ENCODE measurements at regions not wholly inside any gene's neighbourhood (a gene's known extent, or its start where the extent isn't known, plus 50 kb on each side); places are given as distances from the start of the nearest gene placed in this dataset.
"Not testable (repeated sequence)": the region's sequence is repeated elsewhere in the genome, so short reads cannot be mapped to it uniquely, and the experiment has no call there.

GRCh38 chr15:92806171-92806570 is 94.0 kb upstream of the CHD2 start:
- H3K4me1 ChIP-seq (ENCODE audit: control insufficient read depth in 1 of 2, insufficient read depth in 2 of 2, low read length in 2 of 2); H3K27ac ChIP-seq (ENCODE audit: low read length); H3K4me3 ChIP-seq (ENCODE audit: low read depth in 1 of 2, low read length in 2 of 2); H3K27me3 ChIP-seq (ENCODE audit: low read depth, low read length); H3K9me3 ChIP-seq (ENCODE audit: control insufficient read depth in 1 of 2, low read length in 2 of 2): not testable (repeated sequence)
- peaks cover 0 to 11% of the 10 kb centered on the region in 2 donors for H3K36me3 ChIP-seq (ENCODE audit: control insufficient read depth in 1 of 2, insufficient read depth in 2 of 2, low read length in 2 of 2)

- Histone ChIP-seq H3K27me3 (ENCODE audit: low read depth, low read length) (no peaks in the 10 kb centered on the region), H3K27ac (ENCODE audit: low read length) (no peak overlapping the region), H3K36me3 (ENCODE audit: control insufficient read depth in 1 of 2, insufficient read depth in 2 of 2, low read length in 2 of 2) (peaks cover 0 to 11% of the 10 kb centered on the region in 2 donors), H3K4me1 (ENCODE audit: control insufficient read depth in 1 of 2, insufficient read depth in 2 of 2, low read length in 2 of 2) (peaks cover 7 to 14% of the 10 kb centered on the region in 2 donors), H3K9me3 (ENCODE audit: control insufficient read depth in 1 of 2, low read length in 2 of 2) (no peaks in the 10 kb centered on the region), H3K4me3 (ENCODE audit: low read depth in 1 of 2, low read length in 2 of 2) (no peak overlapping the region)
Observed at GRCh38 chr15:92806763-92807162, 93.4 kb upstream of the CHD2 start.

GRCh38 chr15:92807971-92808571 is 92.1 kb upstream of the CHD2 start:
- peak overlapping the region; percentile 99 for H3K27ac ChIP-seq (ENCODE audit: low read length)
- H3K4me3 ChIP-seq (ENCODE audit: low read depth in 1 of 2, low read length in 2 of 2), result peak overlapping the region; percentile 61 to 68
- no peaks in the 10 kb centered on the region for H3K9me3 ChIP-seq (ENCODE audit: control insufficient read depth in 1 of 2, low read length in 2 of 2)
- H3K36me3 ChIP-seq (ENCODE audit: control insufficient read depth in 1 of 2, insufficient read depth in 2 of 2, low read length in 2 of 2), result peaks cover 0 to 11% of the 10 kb centered on the region in 2 donors
- H3K27me3 ChIP-seq (ENCODE audit: low read depth, low read length), result no peaks in the 10 kb centered on the region
- H3K4me1 ChIP-seq (ENCODE audit: control insufficient read depth in 1 of 2, insufficient read depth in 2 of 2, low read length in 2 of 2), result peaks cover 7 to 14% of the 10 kb centered on the region in 2 donors

GRCh38 chr15:92808598-92809063 is 91.5 kb upstream of the CHD2 start:
- peak overlapping the region; percentile 99 for H3K27ac ChIP-seq (ENCODE audit: low read length)

GRCh38 chr15:92809064-92809879 is 90.9 kb upstream of the CHD2 start:
- Histone ChIP-seq H3K27ac (ENCODE audit: low read length) (peak overlapping the region; percentile 99), H3K9me3 (ENCODE audit: control insufficient read depth in 1 of 2, low read length in 2 of 2) (no peaks in the 10 kb centered on the region), H3K27me3 (ENCODE audit: low read depth, low read length) (no peaks in the 10 kb centered on the region), H3K36me3 (ENCODE audit: control insufficient read depth in 1 of 2, insufficient read depth in 2 of 2, low read length in 2 of 2) (peaks cover 0 to 11% of the 10 kb centered on the region in 2 donors), H3K4me3 (ENCODE audit: low read depth in 1 of 2, low read length in 2 of 2) (peak overlapping the region; percentile 68 to 72), H3K4me1 (ENCODE audit: control insufficient read depth in 1 of 2, insufficient read depth in 2 of 2, low read length in 2 of 2) (peaks cover 7 to 14% of the 10 kb centered on the region in 2 donors)

More at GRCh38 chr15:92808598-92809063, 91.5 kb upstream of the CHD2 start:
- Histone ChIP-seq H3K9me3 (ENCODE audit: control insufficient read depth in 1 of 2, low read length in 2 of 2) (no peaks in the 10 kb centered on the region), H3K4me3 (ENCODE audit: low read depth in 1 of 2, low read length in 2 of 2) (peak overlapping the region in 1 of 2 donors; percentile 68), H3K4me1 (ENCODE audit: control insufficient read depth in 1 of 2, insufficient read depth in 2 of 2, low read length in 2 of 2) (peaks cover 7 to 14% of the 10 kb centered on the region in 2 donors), H3K36me3 (ENCODE audit: control insufficient read depth in 1 of 2, insufficient read depth in 2 of 2, low read length in 2 of 2) (peaks cover 0 to 11% of the 10 kb centered on the region in 2 donors), H3K27me3 (ENCODE audit: low read depth, low read length) (no peaks in the 10 kb centered on the region)

- Histone ChIP-seq H3K27me3 (ENCODE audit: low read depth, low read length) (no peaks in the 10 kb centered on the region), H3K4me1 (ENCODE audit: control insufficient read depth in 1 of 2, insufficient read depth in 2 of 2, low read length in 2 of 2) (peaks cover 7 to 14% of the 10 kb centered on the region in 2 donors), H3K36me3 (ENCODE audit: control insufficient read depth in 1 of 2, insufficient read depth in 2 of 2, low read length in 2 of 2) (peaks cover 0 to 8% of the 10 kb centered on the region in 2 donors), H3K27ac (ENCODE audit: low read length) (peak overlapping the region; percentile 99), H3K4me3 (ENCODE audit: low read depth in 1 of 2, low read length in 2 of 2) (peak overlapping the region; percentile 68 to 72), H3K9me3 (ENCODE audit: control insufficient read depth in 1 of 2, low read length in 2 of 2) (no peaks in the 10 kb centered on the region)
Observed at GRCh38 chr15:92809880-92810361, 90.2 kb upstream of the CHD2 start.

GRCh38 chr15:92810418-92811138 is 89.5 kb upstream of the CHD2 start:
- Histone ChIP-seq H3K27ac (ENCODE audit: low read length) (peak overlapping the region; percentile 99), H3K27me3 (ENCODE audit: low read depth, low read length) (no peaks in the 10 kb centered on the region), H3K36me3 (ENCODE audit: control insufficient read depth in 1 of 2, insufficient read depth in 2 of 2, low read length in 2 of 2) (peaks cover 0 to 7% of the 10 kb centered on the region in 2 donors), H3K4me3 (ENCODE audit: low read depth in 1 of 2, low read length in 2 of 2) (peak overlapping the region; percentile 68 to 72), H3K9me3 (ENCODE audit: control insufficient read depth in 1 of 2, low read length in 2 of 2) (no peaks in the 10 kb centered on the region), H3K4me1 (ENCODE audit: control insufficient read depth in 1 of 2, insufficient read depth in 2 of 2, low read length in 2 of 2) (peaks cover 7 to 14% of the 10 kb centered on the region in 2 donors)

GRCh38 chr15:92811148-92811913 is 88.8 kb upstream of the CHD2 start:
- H3K9me3 ChIP-seq (ENCODE audit: control insufficient read depth in 1 of 2, low read length in 2 of 2), result no peaks in the 10 kb centered on the region
- H3K27me3 ChIP-seq (ENCODE audit: low read depth, low read length), result no peaks in the 10 kb centered on the region
- H3K27ac ChIP-seq (ENCODE audit: low read length), result peak overlapping the region; percentile 99
- H3K4me1 ChIP-seq (ENCODE audit: control insufficient read depth in 1 of 2, insufficient read depth in 2 of 2, low read length in 2 of 2), result peaks cover 7 to 14% of the 10 kb centered on the region in 2 donors
- H3K4me3 ChIP-seq (ENCODE audit: low read depth in 1 of 2, low read length in 2 of 2), result peak overlapping the region; percentile 68 to 72
- peaks cover 0 to 7% of the 10 kb centered on the region in 2 donors for H3K36me3 ChIP-seq (ENCODE audit: control insufficient read depth in 1 of 2, insufficient read depth in 2 of 2, low read length in 2 of 2)

GRCh38 chr15:92812271-92812670 is 87.9 kb upstream of the CHD2 start:
- Histone ChIP-seq H3K36me3 (ENCODE audit: control insufficient read depth in 1 of 2, insufficient read depth in 2 of 2, low read length in 2 of 2) (peaks cover 0 to 7% of the 10 kb centered on the region in 2 donors), H3K4me1 (ENCODE audit: control insufficient read depth in 1 of 2, insufficient read depth in 2 of 2, low read length in 2 of 2) (peaks cover 7 to 14% of the 10 kb centered on the region in 2 donors), H3K4me3 (ENCODE audit: low read depth in 1 of 2, low read length in 2 of 2) (no peak overlapping the region), H3K27ac (ENCODE audit: low read length) (no peak overlapping the region), H3K9me3 (ENCODE audit: control insufficient read depth in 1 of 2, low read length in 2 of 2) (no peaks in the 10 kb centered on the region), H3K27me3 (ENCODE audit: low read depth, low read length) (no peaks in the 10 kb centered on the region)

- H3K27ac ChIP-seq (ENCODE audit: low read length), result no peak overlapping the region
Observed at GRCh38 chr15:92813485-92813884, 86.6 kb upstream of the CHD2 start.

More at GRCh38 chr15:92813485-92813884, 86.6 kb upstream of the CHD2 start:
- Histone ChIP-seq H3K4me3 (ENCODE audit: low read depth in 1 of 2, low read length in 2 of 2) (no peak overlapping the region), H3K27me3 (ENCODE audit: low read depth, low read length) (no peaks in the 10 kb centered on the region), H3K36me3 (ENCODE audit: control insufficient read depth in 1 of 2, insufficient read depth in 2 of 2, low read length in 2 of 2) (peaks cover 0 to 7% of the 10 kb centered on the region in 2 donors), H3K9me3 (ENCODE audit: control insufficient read depth in 1 of 2, low read length in 2 of 2) (no peaks in the 10 kb centered on the region), H3K4me1 (ENCODE audit: control insufficient read depth in 1 of 2, insufficient read depth in 2 of 2, low read length in 2 of 2) (peaks cover 7 to 14% of the 10 kb centered on the region in 2 donors)
